Retinal pigment epithelial cell (primary cell): ENCODE measurements at regions not wholly inside any gene's neighbourhood (a gene's known extent, or its start where the extent isn't known, plus 50 kb on each side); places are given as distances from the start of the nearest gene placed in this dataset.

ENCODE experiments used
- DNase-seq: peaks from one replicate; pipeline ENCODE4 v3.0.0-alpha.2; 2010; ENCODE audit warnings: low read depth
- H3K4me3 ChIP-seq: 2 replicates; pipeline ENCODE4 v1.5.1; 2011; ENCODE audit warnings: mild to moderate bottlenecking, low read length, control low read depth, moderate library complexity
- TF ChIP-seq, protein P1 (sequence below): conservative IDR thresholded peaks from 2 replicates; pipeline ENCODE4 v1.5.1; 2011; ENCODE audit warnings: low read depth, low read length, control low read depth, inconsistent platforms

DNA sequence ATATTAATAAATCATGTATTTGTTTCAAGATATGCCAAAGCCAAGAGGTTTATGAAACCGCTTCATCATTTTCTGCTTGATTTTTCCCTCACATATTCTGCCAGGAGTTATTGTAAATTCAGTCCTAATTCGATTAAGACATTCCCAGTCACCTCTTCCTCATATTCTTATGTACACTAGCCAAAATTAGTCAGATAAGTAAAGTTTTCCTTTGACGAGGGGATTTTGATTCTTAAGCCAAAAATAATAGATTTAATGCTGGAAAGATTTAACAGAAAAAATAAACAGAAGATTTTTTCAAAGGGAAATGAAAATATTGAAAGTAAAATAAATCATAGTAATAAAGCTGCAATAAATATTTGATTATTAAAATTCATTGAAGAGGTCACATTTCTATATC, 51.0 kb upstream of the VEGFC start:
- TF ChIP-seq, protein P1, sequence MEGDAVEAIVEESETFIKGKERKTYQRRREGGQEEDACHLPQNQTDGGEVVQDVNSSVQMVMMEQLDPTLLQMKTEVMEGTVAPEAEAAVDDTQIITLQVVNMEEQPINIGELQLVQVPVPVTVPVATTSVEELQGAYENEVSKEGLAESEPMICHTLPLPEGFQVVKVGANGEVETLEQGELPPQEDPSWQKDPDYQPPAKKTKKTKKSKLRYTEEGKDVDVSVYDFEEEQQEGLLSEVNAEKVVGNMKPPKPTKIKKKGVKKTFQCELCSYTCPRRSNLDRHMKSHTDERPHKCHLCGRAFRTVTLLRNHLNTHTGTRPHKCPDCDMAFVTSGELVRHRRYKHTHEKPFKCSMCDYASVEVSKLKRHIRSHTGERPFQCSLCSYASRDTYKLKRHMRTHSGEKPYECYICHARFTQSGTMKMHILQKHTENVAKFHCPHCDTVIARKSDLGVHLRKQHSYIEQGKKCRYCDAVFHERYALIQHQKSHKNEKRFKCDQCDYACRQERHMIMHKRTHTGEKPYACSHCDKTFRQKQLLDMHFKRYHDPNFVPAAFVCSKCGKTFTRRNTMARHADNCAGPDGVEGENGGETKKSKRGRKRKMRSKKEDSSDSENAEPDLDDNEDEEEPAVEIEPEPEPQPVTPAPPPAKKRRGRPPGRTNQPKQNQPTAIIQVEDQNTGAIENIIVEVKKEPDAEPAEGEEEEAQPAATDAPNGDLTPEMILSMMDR: no peak

DNA sequence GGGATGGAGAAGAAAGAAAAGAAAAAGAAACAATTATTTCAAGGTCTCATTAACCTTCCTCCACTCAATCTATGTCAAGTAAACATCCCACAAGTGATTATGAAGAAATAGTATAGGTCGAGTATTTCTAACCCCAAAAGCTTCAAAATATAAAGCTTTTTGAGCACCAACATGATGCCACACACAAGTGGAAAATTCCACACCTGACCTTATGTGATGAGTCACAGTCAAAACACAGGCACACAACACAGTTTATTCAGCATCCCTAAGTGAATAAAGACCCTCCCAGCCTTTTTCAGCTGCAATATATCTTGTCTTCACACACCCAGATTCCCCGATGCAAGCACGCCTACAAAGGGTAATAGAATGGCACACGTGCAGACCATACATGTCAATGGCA, 51.7 kb upstream of the VEGFC start:
- TF ChIP-seq, protein P1: no peak
- no peak for DNase-seq
- H3K4me3 ChIP-seq: no peak overlapping the region

More for the DNA sequence above, 51.0 kb upstream of the VEGFC start:
- DNase-seq: no peak
- no peak overlapping the region for H3K4me3 ChIP-seq

DNA sequence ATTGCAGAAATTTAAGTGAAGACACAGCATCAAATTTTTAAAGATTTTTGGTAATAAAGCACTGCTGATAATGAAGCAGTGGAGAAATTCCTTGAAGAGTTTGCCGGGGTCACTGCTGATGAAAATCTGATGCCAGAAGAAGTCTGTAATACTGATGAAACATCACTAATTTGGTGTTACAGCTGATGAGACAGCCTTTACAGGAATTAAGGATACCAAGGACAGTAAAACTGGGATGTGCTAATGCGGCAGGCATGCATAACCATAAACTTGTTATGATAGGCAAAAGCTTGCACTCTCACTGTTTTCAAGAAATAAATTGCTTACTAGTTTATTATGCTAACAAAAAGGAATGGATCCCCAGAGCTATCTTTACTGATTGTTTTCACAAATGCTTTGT, 52.9 kb upstream of the VEGFC start:
- TF ChIP-seq, protein P1: no peak
- DNase-seq: no peak
- H3K4me3 ChIP-seq: no peak overlapping the region

DNA sequence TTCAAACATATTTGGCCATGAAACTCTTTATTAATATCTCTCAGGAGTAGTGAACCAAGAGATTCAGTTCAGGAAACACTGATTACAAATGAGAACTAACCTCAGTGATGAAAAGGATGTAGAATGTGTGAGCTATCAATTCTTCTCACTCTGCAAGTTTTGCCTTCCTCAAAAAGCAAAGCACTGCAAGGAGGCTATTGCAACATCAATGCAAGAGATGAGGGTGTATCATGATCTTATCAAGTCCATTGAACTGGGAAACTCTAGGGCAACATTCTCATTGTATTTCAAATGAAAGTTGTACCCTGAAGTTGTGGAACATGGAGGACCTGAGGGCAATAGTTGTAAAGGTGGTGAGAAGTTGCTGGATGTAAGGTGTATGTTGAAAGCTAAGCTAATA, 56.4 kb upstream of the VEGFC start:
- TF ChIP-seq, protein P1: no peak
- DNase-seq: no peak
- no peak overlapping the region for H3K4me3 ChIP-seq

DNA sequence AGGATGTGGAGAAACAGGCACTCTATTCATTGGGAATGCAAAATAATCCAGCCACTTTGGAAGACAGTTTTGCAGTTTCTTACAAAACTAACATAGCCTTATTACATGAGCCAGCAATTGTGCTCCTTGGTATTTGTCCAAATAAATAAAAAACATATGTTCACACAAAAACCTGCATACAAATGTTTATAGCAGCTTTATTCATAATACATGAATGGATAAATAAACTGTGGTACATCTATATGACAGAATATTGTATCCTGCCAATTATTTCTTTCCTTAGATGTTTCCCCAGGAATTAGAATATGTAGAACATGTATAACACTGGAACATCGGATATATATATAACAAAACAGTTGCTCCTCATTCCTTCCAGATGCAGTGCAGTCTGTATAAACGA, 57.7 kb upstream of the VEGFC start:
- H3K4me3 ChIP-seq: no peak overlapping the region
- TF ChIP-seq, protein P1: no peak
- no peak for DNase-seq

DNA sequence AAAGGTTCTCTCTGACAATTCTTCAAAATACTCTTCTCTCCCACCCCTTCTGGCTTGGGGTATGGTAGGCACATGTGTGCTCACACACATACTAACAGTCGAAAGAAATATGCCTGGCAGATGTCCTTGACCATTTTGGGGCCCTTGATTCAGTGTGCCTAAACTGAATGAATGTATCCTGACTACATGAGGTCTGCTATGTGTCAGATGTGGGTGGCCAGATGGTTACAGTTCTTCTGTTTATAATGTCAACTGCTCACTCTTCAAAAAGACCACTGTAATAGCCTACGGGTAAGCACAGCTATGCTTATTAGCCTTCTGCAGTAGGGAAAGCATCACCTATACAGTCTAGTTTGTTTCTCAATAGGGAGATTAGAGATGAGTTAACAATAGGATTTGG, 63.7 kb upstream of the VEGFC start:
- no peak for DNase-seq
- H3K4me3 ChIP-seq: no peak overlapping the region
- TF ChIP-seq, protein P1: no peak

DNA sequence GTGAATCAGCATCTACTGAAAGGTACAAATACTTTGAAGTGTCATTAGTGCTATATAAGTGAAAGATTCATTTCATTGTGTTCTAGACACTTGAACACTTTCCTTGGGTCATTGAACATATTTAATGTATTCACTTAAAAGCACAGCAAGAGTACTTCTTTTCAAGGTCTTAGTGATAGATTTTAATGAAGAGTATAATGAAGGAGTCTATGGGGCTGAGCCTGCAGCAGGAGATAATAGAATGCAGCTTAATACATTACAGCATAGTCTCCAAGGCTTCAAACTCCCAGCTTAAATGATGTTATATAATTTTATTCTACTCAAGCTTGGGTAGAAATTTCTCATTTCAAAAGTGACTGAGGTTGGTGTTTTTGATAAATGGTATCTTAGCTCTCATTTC, 66.1 kb upstream of the VEGFC start:
- no peak for DNase-seq
- H3K4me3 ChIP-seq: no peak overlapping the region
- TF ChIP-seq, protein P1: no peak
